Ovary (tissue), 3 donors: ENCODE measurements at regions not wholly inside any gene's neighbourhood (a gene's known extent, or its start where the extent isn't known, plus 50 kb on each side); places are given as distances from the start of the nearest gene placed in this dataset.

Experiments used
- CTCF ChIP-seq, 3 donors: fragments of 450-650 bp in 2 of 3; fragments of 200-600 bp in 1 of 3; IDR thresholded peaks; one replicate each; pipeline versions ENCODE4 v1.5.1 to v1.8.0; 2016 to 2022; ENCODE audit warnings: antibody characterized with exemption in 3 of 3, mild to moderate bottlenecking in 1 of 3
- EP300 ChIP-seq: sonication (generic); formaldehyde crosslinking; IDR thresholded peaks from one replicate; pipeline ENCODE4 v1.6.1; 2017; ENCODE audit warnings: antibody characterized with exemption
- POLR2A ChIP-seq: fragments of 450-650 bp; IDR thresholded peaks from one replicate; pipeline ENCODE4 v1.6.1; 2017; ENCODE audit warnings: antibody characterized with exemption, mild to moderate bottlenecking, moderate library complexity
- donor health status: DM: no; HTN: no; CAD: no.

DNA sequence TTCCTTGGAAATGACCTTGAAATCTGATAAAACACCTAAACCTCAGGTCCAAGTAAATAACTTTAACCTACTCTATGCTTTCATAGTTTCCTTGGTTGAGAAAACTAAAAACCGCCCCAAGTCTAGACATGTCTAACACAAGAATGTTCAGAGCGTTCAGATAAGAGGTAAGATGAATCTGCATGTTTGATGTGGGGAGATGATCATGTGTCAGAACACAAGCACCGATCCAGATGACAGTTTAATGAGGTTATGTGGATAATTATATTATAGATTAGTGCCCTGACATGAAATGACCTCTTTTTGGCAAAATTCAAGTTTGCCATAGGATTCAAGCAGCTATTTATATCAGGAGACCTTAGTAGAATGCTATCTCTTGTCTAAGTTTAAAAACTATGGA lies 729.8 kb upstream of the SOX11 start:
- TF ChIP-seq CTCF (IDR thresholded peaks at IDR 0.05): no peak
- no peak for TF ChIP-seq EP300
- no peak for TF ChIP-seq POLR2A
